ENCODE measurements at regions not wholly inside any gene's neighbourhood (a gene's known extent, or its start where the extent isn't known, plus 50 kb on each side); places are given as distances from the start of the nearest gene placed in this dataset.

- Histone ChIP-seq H3K27ac (no peak overlapping the region), H3K9me3 (no peaks in the 10 kb centered on the region), H3K4me3 (no peak overlapping the region), H3K27me3 (no peaks in the 10 kb centered on the region), H3K36me3 (no peaks in the 10 kb centered on the region), H3K4me1 (no peaks in the 10 kb centered on the region)
- 88 to 94% (median 89%) methylated on average over 9 of the region's 9 CpGs for WGBS, 5 donors
- TF ChIP-seq POLR2A (IDR thresholded peaks at IDR 0.05), result no peak
- no peak for TF ChIP-seq CTCF (IDR thresholded peaks at IDR 0.05)
- no peak for TF ChIP-seq EP300 (IDR thresholded peaks at IDR 0.05)
- no peak for TF ChIP-seq POLR2AphosphoS5 (IDR thresholded peaks at IDR 0.05)
- no peak for DNase-seq
- intact Hi-C loops (cut with DNase I; ENCODE audit: low total_unique reads), result no loop called here
Measured at GRCh38 chr10:36385693-36386092, 739.7 kb upstream of the ANKRD30A start.

GRCh38 chr10:36383349-36383748 lies 741.3 kb upstream of the FZD8 start:
- Histone ChIP-seq H3K27me3 (no peaks in the 10 kb centered on the region), H3K9me3 (peaks cover 0 to 7% (median 2%) of the 10 kb centered on the region in 4 donors)

GRCh38 chr10:36381748-36382147 lies 739.7 kb upstream of the FZD8 start:
- no peak for TF ChIP-seq EP300 (IDR thresholded peaks at IDR 0.05)
- TF ChIP-seq POLR2AphosphoS5 (IDR thresholded peaks at IDR 0.05), result no peak
- no peak for TF ChIP-seq POLR2A (IDR thresholded peaks at IDR 0.05)
- TF ChIP-seq CTCF (IDR thresholded peaks at IDR 0.05), result no peak
- Histone ChIP-seq H3K9me3 (peaks cover 0 to 7% (median 2%) of the 10 kb centered on the region in 4 donors), H3K27me3 (no peaks in the 10 kb centered on the region), H3K36me3 (no peaks in the 10 kb centered on the region), H3K27ac (no peak overlapping the region), H3K4me1 (no peaks in the 10 kb centered on the region), H3K4me3 (no peak overlapping the region)
- no peak for DNase-seq
- WGBS, 5 donors, result 0 to 38% (median 0%) methylated on average over 1 of the region's 1 CpG
- intact Hi-C loops (cut with DNase I; ENCODE audit: low total_unique reads), result no loop called here

More at GRCh38 chr10:36383349-36383748, 741.3 kb upstream of the FZD8 start:
- no peak for DNase-seq
- 80 to 86% (median 83%) methylated on average over 3 of the region's 3 CpGs for WGBS, 5 donors
- no peak overlapping the region for H3K4me3 ChIP-seq
- no peaks in the 10 kb centered on the region for H3K36me3 ChIP-seq
- intact Hi-C loops (cut with DNase I; ENCODE audit: low total_unique reads), result no loop called here
- TF ChIP-seq EP300 (IDR thresholded peaks at IDR 0.05) (no peak), POLR2A (IDR thresholded peaks at IDR 0.05) (no peak), CTCF (IDR thresholded peaks at IDR 0.05) (no peak), POLR2AphosphoS5 (IDR thresholded peaks at IDR 0.05) (no peak)
- H3K27ac ChIP-seq, result no peak overlapping the region
- H3K4me1 ChIP-seq, result no peaks in the 10 kb centered on the region

- no peak overlapping the region for H3K4me3 ChIP-seq
- no peak for DNase-seq
- no peak for TF ChIP-seq POLR2AphosphoS5 (IDR thresholded peaks at IDR 0.05)
- no peak for TF ChIP-seq EP300 (IDR thresholded peaks at IDR 0.05)
- TF ChIP-seq CTCF (IDR thresholded peaks at IDR 0.05), result no peak
- no peak for TF ChIP-seq POLR2A (IDR thresholded peaks at IDR 0.05)
- peaks cover 0 to 7% (median 2%) of the 10 kb centered on the region in 4 donors for H3K9me3 ChIP-seq
- no peaks in the 10 kb centered on the region for H3K36me3 ChIP-seq
- H3K27ac ChIP-seq, result no peak overlapping the region
- intact Hi-C loops (cut with DNase I; ENCODE audit: low total_unique reads), result no loop called here
- H3K4me1 ChIP-seq, result no peaks in the 10 kb centered on the region
- WGBS, 5 donors, result 52 to 77% (median 72%) methylated on average over 2 of the region's 2 CpGs
- H3K27me3 ChIP-seq, result no peaks in the 10 kb centered on the region
Measured at GRCh38 chr10:36380538-36380937, 738.4 kb upstream of the FZD8 start.
